Endothelial cell (in vitro differentiated cells): ENCODE measurements at regions not wholly inside any gene's neighbourhood (a gene's known extent, or its start where the extent isn't known, plus 50 kb on each side); places are given as distances from the start of the nearest gene placed in this dataset.

ENCODE experiments used
- DNase-seq: peaks from one replicate; pipeline ENCODE4 v3.0.0; 2021; ENCODE audit warnings: low spot score
- H3K27ac Mint-ChIP-seq: one replicate; pipeline ENCODE4 v1.8.0; 2021; ENCODE audit warnings: mixed read lengths, inconsistent platforms; ENCODE audit not compliant: unreplicated experiment
- H3K27me3 Mint-ChIP-seq: one replicate; pipeline ENCODE4 v1.8.0; 2021; ENCODE audit warnings: mild to moderate bottlenecking, moderate library complexity, mixed read lengths, inconsistent platforms; ENCODE audit not compliant: unreplicated experiment
- H3K36me3 Mint-ChIP-seq: one replicate; pipeline ENCODE4 v1.8.0; 2021; ENCODE audit warnings: mild to moderate bottlenecking, low read depth, mixed read lengths, inconsistent platforms; ENCODE audit not compliant: unreplicated experiment
- H3K4me1 Mint-ChIP-seq: one replicate; pipeline ENCODE4 v1.8.0; 2021; ENCODE audit warnings: mild to moderate bottlenecking, mixed read lengths, inconsistent platforms; ENCODE audit not compliant: unreplicated experiment
- H3K4me3 Mint-ChIP-seq: one replicate; pipeline ENCODE4 v1.8.0; 2021; ENCODE audit warnings: mild to moderate bottlenecking, mixed read lengths, inconsistent platforms; ENCODE audit not compliant: unreplicated experiment
- H3K9me3 Mint-ChIP-seq: one replicate; pipeline ENCODE4 v1.8.0; 2021; ENCODE audit warnings: mixed read lengths, inconsistent platforms; ENCODE audit not compliant: unreplicated experiment
- TF ChIP-seq, protein P1 (sequence below): fragments of 200-600 bp; sonication (generic); IDR thresholded peaks from one replicate; pipeline ENCODE4 v1.5.0; 2021; ENCODE audit warnings: antibody characterized with exemption; ENCODE audit not compliant: unreplicated experiment

DNA sequence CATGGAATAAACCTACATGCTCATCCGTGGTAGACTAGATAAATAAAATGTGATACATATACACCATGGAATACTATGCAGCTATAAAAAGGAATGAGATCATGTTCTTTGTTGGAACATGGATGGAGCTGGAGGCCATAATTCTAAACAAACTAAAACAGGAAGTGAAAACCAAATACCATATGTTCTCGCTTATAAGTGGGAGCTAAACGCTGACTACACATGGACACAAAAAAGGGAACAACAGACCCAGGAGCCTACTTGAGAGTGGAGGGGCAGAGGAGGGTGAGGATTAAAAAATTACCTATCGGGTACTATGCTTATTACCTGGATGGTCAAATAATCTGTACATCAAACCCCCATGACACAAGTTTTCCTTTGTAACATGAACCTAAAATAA is 68.7 kb upstream of the SEC61G start:
- no peaks in the 10 kb centered on the region for H3K36me3 Mint-ChIP-seq
- no peak overlapping the region for H3K4me3 Mint-ChIP-seq
- DNase-seq, result no peak
- peaks cover 4% of the 10 kb centered on the region for H3K9me3 Mint-ChIP-seq
- H3K27ac Mint-ChIP-seq, result no peak overlapping the region
- no peaks in the 10 kb centered on the region for H3K27me3 Mint-ChIP-seq
- TF ChIP-seq, protein P1, sequence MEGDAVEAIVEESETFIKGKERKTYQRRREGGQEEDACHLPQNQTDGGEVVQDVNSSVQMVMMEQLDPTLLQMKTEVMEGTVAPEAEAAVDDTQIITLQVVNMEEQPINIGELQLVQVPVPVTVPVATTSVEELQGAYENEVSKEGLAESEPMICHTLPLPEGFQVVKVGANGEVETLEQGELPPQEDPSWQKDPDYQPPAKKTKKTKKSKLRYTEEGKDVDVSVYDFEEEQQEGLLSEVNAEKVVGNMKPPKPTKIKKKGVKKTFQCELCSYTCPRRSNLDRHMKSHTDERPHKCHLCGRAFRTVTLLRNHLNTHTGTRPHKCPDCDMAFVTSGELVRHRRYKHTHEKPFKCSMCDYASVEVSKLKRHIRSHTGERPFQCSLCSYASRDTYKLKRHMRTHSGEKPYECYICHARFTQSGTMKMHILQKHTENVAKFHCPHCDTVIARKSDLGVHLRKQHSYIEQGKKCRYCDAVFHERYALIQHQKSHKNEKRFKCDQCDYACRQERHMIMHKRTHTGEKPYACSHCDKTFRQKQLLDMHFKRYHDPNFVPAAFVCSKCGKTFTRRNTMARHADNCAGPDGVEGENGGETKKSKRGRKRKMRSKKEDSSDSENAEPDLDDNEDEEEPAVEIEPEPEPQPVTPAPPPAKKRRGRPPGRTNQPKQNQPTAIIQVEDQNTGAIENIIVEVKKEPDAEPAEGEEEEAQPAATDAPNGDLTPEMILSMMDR, result no peak
- peaks cover 16% of the 10 kb centered on the region for H3K4me1 Mint-ChIP-seq

- Mint-ChIP-seq H3K9me3 (peaks cover 4% of the 10 kb centered on the region), H3K4me1 (no peaks in the 10 kb centered on the region), H3K27ac (no peak overlapping the region), H3K36me3 (no peaks in the 10 kb centered on the region), H3K4me3 (no peak overlapping the region), H3K27me3 (no peaks in the 10 kb centered on the region)
- TF ChIP-seq, protein P1, result no peak
- no peak for DNase-seq
Observed at GRCh38 chr7:54831046-54831643, 72.1 kb upstream of the SEC61G start.

GRCh38 chr7:54831644-54832095 is 72.7 kb upstream of the SEC61G start:
- no peaks in the 10 kb centered on the region for H3K36me3 Mint-ChIP-seq
- H3K4me3 Mint-ChIP-seq, result no peak overlapping the region
- no peak for DNase-seq
- H3K9me3 Mint-ChIP-seq, result peaks cover 4% of the 10 kb centered on the region
- TF ChIP-seq, protein P1, result no peak
- no peak overlapping the region for H3K27ac Mint-ChIP-seq
- no peaks in the 10 kb centered on the region for H3K27me3 Mint-ChIP-seq
- H3K4me1 Mint-ChIP-seq, result no peaks in the 10 kb centered on the region

DNA sequence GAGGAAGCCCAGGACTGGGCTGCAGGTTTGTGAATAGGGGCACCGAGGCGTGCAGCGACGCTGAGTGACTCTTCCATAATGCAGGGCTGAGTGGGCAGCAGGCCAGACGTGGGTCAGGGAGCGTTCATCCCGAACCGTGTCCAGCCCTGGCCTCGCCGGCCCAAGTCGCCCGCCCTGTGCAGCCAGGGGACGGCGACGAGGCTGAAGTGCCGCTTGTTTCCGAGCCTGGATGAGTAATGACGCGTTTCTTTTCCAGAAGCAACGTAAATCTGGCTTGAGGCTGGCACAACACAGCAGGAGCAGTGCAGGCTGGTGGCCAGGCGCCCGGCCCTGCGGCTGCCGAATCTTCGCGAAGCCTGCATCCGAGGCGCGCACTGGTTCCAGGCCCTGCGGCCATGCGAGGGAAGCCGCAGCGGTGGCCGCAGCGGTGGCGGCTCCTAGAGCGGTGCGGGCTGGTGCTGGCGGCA is 74.0 kb upstream of the SEC61G start:
- no peak for DNase-seq
- H3K36me3 Mint-ChIP-seq, result no peaks in the 10 kb centered on the region
- no peaks in the 10 kb centered on the region for H3K4me1 Mint-ChIP-seq
- TF ChIP-seq, protein P1, result no peak
- no peaks in the 10 kb centered on the region for H3K27me3 Mint-ChIP-seq
- H3K9me3 Mint-ChIP-seq, result peaks cover 4% of the 10 kb centered on the region
- no peak overlapping the region for H3K27ac Mint-ChIP-seq
- no peak overlapping the region for H3K4me3 Mint-ChIP-seq

DNA sequence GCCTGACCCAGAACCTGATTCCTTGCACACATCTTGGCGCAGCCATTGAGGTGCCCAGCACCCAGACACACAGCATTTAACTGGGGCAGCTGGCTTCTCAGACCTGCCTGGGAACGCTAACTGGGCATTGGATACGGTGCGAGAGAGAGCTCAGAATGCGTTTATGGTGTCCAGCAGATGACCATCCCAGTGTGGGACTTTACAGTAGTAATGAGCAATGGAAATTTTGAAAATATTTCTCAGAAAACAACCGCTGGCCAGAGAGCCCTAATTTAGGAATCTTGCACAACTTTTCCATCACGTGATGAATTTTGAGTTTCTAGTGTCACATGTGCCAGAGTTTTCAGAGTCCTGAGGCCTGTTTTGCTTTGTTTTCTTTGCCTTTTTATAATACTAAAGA is 78.2 kb upstream of the SEC61G start:
- Mint-ChIP-seq H3K4me3 (no peak overlapping the region), H3K9me3 (no peaks in the 10 kb centered on the region), H3K27me3 (peaks cover 3% of the 10 kb centered on the region), H3K4me1 (peaks cover 2% of the 10 kb centered on the region), H3K36me3 (no peaks in the 10 kb centered on the region), H3K27ac (no peak overlapping the region)
- no peak for DNase-seq
- TF ChIP-seq, protein P1, result no peak
